ENCODE measurements at regions not wholly inside any gene's neighbourhood (a gene's known extent, or its start where the extent isn't known, plus 50 kb on each side); places are given as distances from the start of the nearest gene placed in this dataset.

DNA sequence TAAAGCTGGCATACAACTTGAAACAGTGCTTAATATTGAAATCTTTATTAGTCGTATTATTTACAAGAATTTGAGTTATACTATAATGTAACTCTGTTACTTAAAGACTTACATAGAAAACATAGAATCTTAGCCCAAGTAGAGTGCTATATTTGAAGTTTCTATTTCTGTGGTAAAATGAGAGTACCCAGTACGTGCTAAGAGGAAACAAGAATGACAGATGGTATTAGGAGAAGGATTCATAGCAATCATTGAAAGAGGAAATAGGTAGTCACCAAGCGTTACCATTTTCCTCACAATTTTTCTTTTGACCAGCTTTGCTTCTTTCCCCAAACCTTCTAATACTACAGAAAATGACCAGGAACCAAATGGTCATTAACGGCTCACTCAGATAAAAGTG, 412.1 kb upstream of the GRIA3 start:
- DNase-seq (no peak), ATAC-seq (ENCODE audit: low FRiP score in 2 of 2) (no peak)
- no peak overlapping the region for H3K4me3 ChIP-seq
- no peak overlapping the region for H3K27ac ChIP-seq
- H3K9me3 ChIP-seq = no peaks in the 10 kb centered on the region
- no peaks in the 10 kb centered on the region for H3K4me1 ChIP-seq
- no peaks in the 10 kb centered on the region for H3K36me3 ChIP-seq
- 63 to 74% methylated on average over 4 of the region's 4 CpGs for WGBS, 2 donors
- no peak for TF ChIP-seq EP300 (IDR thresholded peaks at IDR 0.05)
- H3K27me3 ChIP-seq = no peaks in the 10 kb centered on the region

DNA sequence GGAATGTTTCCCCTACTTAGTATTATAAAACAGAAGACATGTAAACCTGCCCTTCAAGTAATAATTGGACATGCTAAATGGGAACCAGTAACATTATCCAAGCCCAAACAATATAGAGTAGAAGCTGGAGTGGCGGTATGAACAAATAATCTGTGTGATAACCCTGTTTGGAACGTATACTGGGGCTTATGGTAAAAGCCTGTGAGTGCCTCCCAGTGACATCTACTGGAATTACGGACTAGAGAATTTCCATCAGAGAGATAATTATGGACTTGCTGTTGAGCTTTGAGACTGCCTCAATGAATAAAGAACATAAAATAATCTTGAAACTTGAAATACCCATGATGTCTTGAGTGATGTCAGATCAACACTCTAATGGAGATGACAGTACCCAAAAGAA, 406.3 kb upstream of the GRIA3 start:
- no peak overlapping the region for H3K4me3 ChIP-seq
- no peak for TF ChIP-seq POLR2A (IDR thresholded peaks at IDR 0.05)
- H3K4me1 ChIP-seq = no peaks in the 10 kb centered on the region
- H3K9me3 ChIP-seq = no peaks in the 10 kb centered on the region
- 51 to 88% methylated on average over 3 of the region's 3 CpGs for WGBS, 2 donors
- DNase-seq = no peak
- ATAC-seq (ENCODE audit: low FRiP score in 2 of 2) = no peak
- H3K36me3 ChIP-seq = no peaks in the 10 kb centered on the region
- H3K27me3 ChIP-seq = no peaks in the 10 kb centered on the region
- no peak overlapping the region for H3K27ac ChIP-seq

DNA sequence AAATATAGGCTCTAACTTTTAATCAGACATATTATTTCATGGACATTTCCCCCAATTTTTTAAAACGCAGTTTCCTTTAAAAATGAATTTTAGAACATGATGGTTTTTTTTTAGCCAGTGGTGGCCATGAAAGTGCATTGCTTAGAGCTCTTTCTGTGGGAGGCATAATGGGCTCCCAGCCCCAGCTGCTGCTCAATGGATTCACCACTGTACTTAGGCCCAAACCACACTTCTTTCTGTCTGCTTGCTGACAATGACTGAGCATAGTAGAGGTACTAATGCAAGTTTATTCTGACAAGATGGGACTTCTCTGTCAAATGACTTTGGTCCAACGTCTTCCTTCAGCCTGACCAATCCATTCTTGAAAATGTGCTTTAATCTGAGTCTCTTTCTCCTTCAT, 400.2 kb upstream of the GRIA3 start:
- no peaks in the 10 kb centered on the region for H3K27me3 ChIP-seq
- no peak for ATAC-seq (ENCODE audit: low FRiP score in 2 of 2)
- no peak for TF ChIP-seq POLR2AphosphoS5 (IDR thresholded peaks at IDR 0.05)
- no peak for TF ChIP-seq EP300 (IDR thresholded peaks at IDR 0.05)
- H3K4me1 ChIP-seq = no peaks in the 10 kb centered on the region
- no peaks in the 10 kb centered on the region for H3K9me3 ChIP-seq
- no peak overlapping the region for H3K27ac ChIP-seq
- WGBS, 2 donors = 41 to 63% methylated on average over 2 of the region's 2 CpGs
- DNase-seq = no peak
- no peak overlapping the region for H3K4me3 ChIP-seq
- no peaks in the 10 kb centered on the region for H3K36me3 ChIP-seq

- 58 to 68% methylated on average over 3 of the region's 3 CpGs for WGBS, 2 donors
- Histone ChIP-seq H3K27ac (no peak overlapping the region), H3K4me3 (no peak overlapping the region), H3K9me3 (no peaks in the 10 kb centered on the region), H3K36me3 (no peaks in the 10 kb centered on the region), H3K4me1 (no peaks in the 10 kb centered on the region), H3K27me3 (no peaks in the 10 kb centered on the region)
- TF ChIP-seq POLR2AphosphoS5 (IDR thresholded peaks at IDR 0.05) = no peak
- no peak for TF ChIP-seq EP300 (IDR thresholded peaks at IDR 0.05)
- TF ChIP-seq POLR2A (IDR thresholded peaks at IDR 0.05) = no peak
- TF ChIP-seq CTCF (IDR thresholded peaks at IDR 0.05) = no peak
- no peak for ATAC-seq (ENCODE audit: low FRiP score in 2 of 2)
- DNase-seq = no peak
Observed at GRCh38 chrX:122787231-122787630, 396.8 kb upstream of the GRIA3 start.

DNA sequence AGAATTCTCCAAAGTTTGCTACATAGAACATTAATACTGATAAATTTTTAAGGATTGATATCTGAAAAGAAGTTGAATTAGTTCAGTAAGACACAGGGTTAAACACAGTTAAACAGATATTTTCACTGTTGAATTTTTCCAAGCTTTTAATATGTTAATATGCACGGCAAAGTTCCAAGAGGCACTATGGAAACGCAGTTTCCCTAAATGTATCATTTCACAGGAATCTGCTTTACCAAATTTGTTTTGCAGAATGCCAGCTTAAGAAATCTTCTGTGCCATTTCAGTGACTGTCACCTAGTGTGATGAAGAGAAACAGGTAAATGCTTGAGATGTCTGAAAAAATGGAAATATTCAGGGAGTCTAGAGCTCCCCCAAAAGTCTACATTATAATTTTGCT, 395.9 kb upstream of the GRIA3 start:
- DNase-seq (no peak), ATAC-seq (ENCODE audit: low FRiP score in 2 of 2) (no peak)
- Histone ChIP-seq H3K9me3 (no peaks in the 10 kb centered on the region), H3K4me1 (no peaks in the 10 kb centered on the region), H3K36me3 (no peaks in the 10 kb centered on the region), H3K27me3 (no peaks in the 10 kb centered on the region), H3K27ac (no peak overlapping the region), H3K4me3 (no peak overlapping the region)
- 71 to 73% methylated on average over 2 of the region's 2 CpGs for WGBS, 2 donors
- TF ChIP-seq POLR2AphosphoS5 (IDR thresholded peaks at IDR 0.05) (no peak), EP300 (IDR thresholded peaks at IDR 0.05) (no peak), POLR2A (IDR thresholded peaks at IDR 0.05) (no peak), CTCF (IDR thresholded peaks at IDR 0.05) (no peak)

DNA sequence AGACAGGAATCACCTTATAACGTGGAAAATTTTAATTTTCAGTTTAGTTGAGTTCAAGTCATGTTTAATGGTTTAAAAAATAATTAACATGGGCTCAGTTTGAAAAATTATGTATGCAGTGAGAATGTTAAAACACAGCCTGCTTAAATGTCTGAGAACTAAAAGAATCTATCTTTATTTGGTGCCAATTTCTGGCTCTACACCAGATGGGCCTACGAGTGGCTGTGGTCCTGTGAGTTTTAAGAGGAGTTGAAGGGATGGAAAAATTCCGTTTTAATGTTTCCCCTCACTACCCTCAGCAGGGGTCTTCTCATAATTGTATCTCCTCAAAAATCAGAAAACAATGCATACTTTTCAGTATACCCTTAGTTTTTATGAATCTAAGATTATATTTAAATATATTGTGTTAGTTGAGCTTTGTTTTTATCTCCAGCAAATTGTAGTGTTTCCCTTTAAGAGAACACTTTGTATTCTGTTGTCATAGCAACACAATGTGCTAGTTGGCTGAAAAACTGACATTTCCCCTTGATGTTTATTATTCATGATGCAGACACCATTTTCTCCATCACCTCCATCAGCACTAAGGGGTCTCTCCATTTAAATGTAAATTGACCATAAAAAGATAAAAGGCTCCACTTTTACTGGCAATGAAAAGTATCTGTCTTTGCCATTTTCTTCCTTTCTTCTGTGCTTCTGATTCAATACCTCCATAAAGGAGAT, 393.5 kb upstream of the GRIA3 start:
- no peak for TF ChIP-seq CTCF (IDR thresholded peaks at IDR 0.05)
- no peak for TF ChIP-seq POLR2AphosphoS5 (IDR thresholded peaks at IDR 0.05)
- no peak for TF ChIP-seq POLR2A (IDR thresholded peaks at IDR 0.05)
- TF ChIP-seq EP300 (IDR thresholded peaks at IDR 0.05) = no peak
- 40 to 70% methylated on average over 3 of the region's 3 CpGs for WGBS, 2 donors
- H3K27me3 ChIP-seq = no peaks in the 10 kb centered on the region
- no peak overlapping the region for H3K27ac ChIP-seq
- no peak for DNase-seq
- no peaks in the 10 kb centered on the region for H3K4me1 ChIP-seq
- no peak for ATAC-seq (ENCODE audit: low FRiP score in 2 of 2)
- H3K4me3 ChIP-seq = no peak overlapping the region
- no peaks in the 10 kb centered on the region for H3K36me3 ChIP-seq
- H3K9me3 ChIP-seq = no peaks in the 10 kb centered on the region
